ENCODE measurements at regions not wholly inside any gene's neighbourhood (a gene's known extent, or its start where the extent isn't known, plus 50 kb on each side); places are given as distances from the start of the nearest gene placed in this dataset.

GRCh38 chr13:48888613-48889012, 87.1 kb upstream of the FNDC3A start:
- TF ChIP-seq CTCF (IDR thresholded peaks at IDR 0.05) (no peak), ZFX (IDR thresholded peaks at IDR 0.05; ENCODE audit: borderline replicate concordance) (no peak)

Measured in 22Rv1 (cell line).